Karpas-422 (cell line): ENCODE measurements at regions not wholly inside any gene's neighbourhood (a gene's known extent, or its start where the extent isn't known, plus 50 kb on each side); places are given as distances from the start of the nearest gene placed in this dataset.

Experiments
- DNase-seq: peaks from one replicate; pipeline ENCODE4 v3.0.0-alpha.2; 2015
- H2AFZ ChIP-seq: fragments of 200-600 bp; sonication (generic); 2 replicates; pipeline ENCODE4 v1.6.1; 2014; ENCODE audit warnings: antibody characterized with exemption, low read length, mixed read lengths
- H3K27ac ChIP-seq: fragments of 200-600 bp; sonication (generic); 2 replicates; pipeline ENCODE4 v1.5.1; 2014; ENCODE audit warnings: mild to moderate bottlenecking, low read length, moderate library complexity
- H3K27me3 ChIP-seq: fragments of 200-600 bp; sonication (generic); 2 replicates; pipeline ENCODE4 v1.6.1; 2014; ENCODE audit warnings: low read length, mixed read lengths
- H3K36me3 ChIP-seq: fragments of 200-600 bp; sonication (generic); 2 replicates; pipeline ENCODE4 v1.6.1; 2014; ENCODE audit warnings: low read length, mixed read lengths; ENCODE audit not compliant: insufficient read depth
- H3K4me1 ChIP-seq: fragments of 200-600 bp; sonication (generic); 2 replicates; pipeline ENCODE4 v1.6.1; 2014; ENCODE audit warnings: mild to moderate bottlenecking, low read length, mixed read lengths
- H3K4me2 ChIP-seq: fragments of 200-600 bp; sonication (generic); 2 replicates; pipeline ENCODE4 v1.6.1; 2014; ENCODE audit warnings: low read length, low read depth, mild to moderate bottlenecking; ENCODE audit not compliant: poor library complexity, severe bottlenecking
- H3K4me3 ChIP-seq: fragments of 200-600 bp; sonication (generic); 2 replicates; pipeline ENCODE4 v1.5.1; 2014; ENCODE audit warnings: mild to moderate bottlenecking, antibody characterized with exemption, low read length, mixed read lengths
- H3K79me2 ChIP-seq: fragments of 200-600 bp; sonication (generic); 2 replicates; pipeline ENCODE4 v1.6.1; 2014; ENCODE audit warnings: mild to moderate bottlenecking, low read length, mixed read lengths
- H3K9ac ChIP-seq: fragments of 200-600 bp; sonication (generic); 2 replicates; pipeline ENCODE4 v1.6.0; 2014; ENCODE audit warnings: low read length
- H3K9me2 ChIP-seq: fragments of 200-600 bp; sonication (generic), shearing (Covaris generic); replicated peaks from 2 replicates; pipeline ENCODE4 v1.6.0; 2014; ENCODE audit warnings: mild to moderate bottlenecking, low read length, moderate library complexity; ENCODE audit not compliant: insufficient read depth
- H3K9me3 ChIP-seq: fragments of 300-700, 200-600 bp; sonication (generic); 2 replicates; pipeline ENCODE4 v1.6.1; 2014; ENCODE audit warnings: low read length, mixed read lengths
- H4K20me1 ChIP-seq: fragments of 200-600 bp; sonication (generic); 2 replicates; pipeline ENCODE4 v1.6.1; 2014; ENCODE audit warnings: mild to moderate bottlenecking, antibody characterized with exemption, low read length, low read depth; ENCODE audit not compliant: insufficient read depth

DNA sequence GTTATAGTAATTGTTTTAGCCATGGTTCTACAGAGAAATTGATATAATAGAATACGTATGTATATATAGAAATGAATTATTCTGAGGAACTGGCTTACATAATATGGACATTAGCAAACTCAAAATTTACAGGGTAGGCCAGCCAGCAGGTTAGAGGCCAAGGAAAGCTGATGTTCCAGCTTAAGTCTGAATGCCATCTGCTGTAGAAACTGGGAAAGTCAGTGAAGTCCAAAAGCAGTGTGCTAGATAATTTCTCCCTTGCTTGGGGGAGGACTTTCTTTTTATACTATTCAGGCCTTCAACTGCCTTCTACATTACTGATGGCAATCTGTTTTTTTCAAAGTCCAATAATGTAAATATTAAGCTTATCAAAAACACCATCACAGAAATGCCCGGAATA, 1174.7 kb downstream of the ZPLD1 start:
- H3K4me1 ChIP-seq = no peaks in the 10 kb centered on the region
- H3K27ac ChIP-seq = no peak overlapping the region
- H3K36me3 ChIP-seq = no peaks in the 10 kb centered on the region
- H3K27me3 ChIP-seq = no peaks in the 10 kb centered on the region
- no peak overlapping the region for H2AFZ ChIP-seq
- H3K4me2 ChIP-seq = no peak overlapping the region
- no peaks in the 10 kb centered on the region for H3K79me2 ChIP-seq
- no peaks in the 10 kb centered on the region for H3K9me2 ChIP-seq
- no peak for DNase-seq
- H3K9me3 ChIP-seq = peaks cover 6% of the 10 kb centered on the region
- H4K20me1 ChIP-seq = no peaks in the 10 kb centered on the region
- H3K4me3 ChIP-seq = no peak overlapping the region
- no peak overlapping the region for H3K9ac ChIP-seq

DNA sequence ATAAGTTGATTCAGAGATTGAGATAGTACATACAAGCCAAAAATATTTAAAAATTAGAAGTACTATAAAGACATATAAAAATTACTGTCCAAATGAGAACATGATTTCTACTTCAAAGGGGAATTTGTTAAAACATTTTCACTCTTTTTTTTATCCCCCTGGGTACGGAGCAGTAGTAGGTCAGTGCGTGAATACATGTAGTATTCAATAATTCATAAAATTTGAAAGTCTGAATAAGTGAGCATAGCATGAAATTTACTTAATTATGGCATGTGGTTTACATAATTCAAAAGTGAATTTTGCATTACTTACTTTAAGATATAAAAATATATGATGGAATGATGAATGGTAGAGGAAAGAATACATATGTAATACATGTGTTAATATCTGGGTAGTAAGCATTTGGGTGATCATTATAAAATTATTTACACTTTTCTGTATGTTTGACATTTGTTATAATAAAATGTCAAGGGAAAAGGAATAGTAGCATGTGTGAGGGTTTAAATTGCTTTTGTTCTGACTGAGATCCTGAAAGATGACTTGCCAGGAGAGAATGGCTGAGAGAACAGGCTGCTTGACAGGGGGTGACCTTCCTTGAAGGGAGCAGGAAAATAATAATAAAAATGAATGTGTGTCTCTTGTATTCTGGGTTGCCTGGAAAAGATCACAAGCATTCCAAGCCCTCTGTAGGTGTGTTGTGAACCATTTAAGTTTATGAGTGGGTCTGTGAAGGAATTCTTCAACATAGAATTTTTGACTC, 1178.8 kb downstream of the ZPLD1 start:
- DNase-seq = no peak
- Histone ChIP-seq H3K9me2 (no peaks in the 10 kb centered on the region), H3K9me3 (peaks cover 11% of the 10 kb centered on the region)

DNA sequence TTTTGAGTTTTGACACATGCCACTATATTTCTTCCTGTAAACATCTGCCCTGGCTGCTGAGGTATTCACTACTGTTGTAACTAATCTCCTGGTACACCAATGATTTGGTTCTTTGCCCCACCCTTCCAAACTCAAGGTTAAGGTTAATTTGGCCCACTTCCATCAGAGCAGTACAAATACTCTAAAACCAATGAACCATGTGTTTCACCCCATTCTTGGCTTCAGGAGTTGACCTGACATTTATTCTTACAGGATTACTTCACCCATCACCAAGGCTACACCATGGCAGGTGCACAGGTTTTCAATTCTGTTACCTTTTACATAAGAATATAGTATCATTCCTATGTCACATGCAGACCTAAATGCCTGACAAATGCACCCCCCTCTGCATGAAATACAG, 1179.9 kb downstream of the ZPLD1 start:
- no peak for DNase-seq
- no peaks in the 10 kb centered on the region for H3K27me3 ChIP-seq
- H3K9me3 ChIP-seq = peaks cover 18% of the 10 kb centered on the region
- no peaks in the 10 kb centered on the region for H3K79me2 ChIP-seq
- no peak overlapping the region for H3K27ac ChIP-seq
- no peak overlapping the region for H3K4me2 ChIP-seq
- H3K4me1 ChIP-seq = no peaks in the 10 kb centered on the region
- no peaks in the 10 kb centered on the region for H4K20me1 ChIP-seq
- H2AFZ ChIP-seq = no peak overlapping the region
- no peaks in the 10 kb centered on the region for H3K36me3 ChIP-seq
- no peaks in the 10 kb centered on the region for H3K9me2 ChIP-seq
- H3K4me3 ChIP-seq = no peak overlapping the region
- H3K9ac ChIP-seq = no peak overlapping the region

More for the DNA sequence above, 1178.8 kb downstream of the ZPLD1 start:
- no peak overlapping the region for H3K4me3 ChIP-seq
- H3K4me2 ChIP-seq = no peak overlapping the region
- H3K4me1 ChIP-seq = no peaks in the 10 kb centered on the region
- no peaks in the 10 kb centered on the region for H4K20me1 ChIP-seq
- no peak overlapping the region for H2AFZ ChIP-seq
- no peaks in the 10 kb centered on the region for H3K36me3 ChIP-seq
- H3K9ac ChIP-seq = no peak overlapping the region
- H3K27ac ChIP-seq = no peak overlapping the region
- no peaks in the 10 kb centered on the region for H3K79me2 ChIP-seq
- H3K27me3 ChIP-seq = no peaks in the 10 kb centered on the region

DNA sequence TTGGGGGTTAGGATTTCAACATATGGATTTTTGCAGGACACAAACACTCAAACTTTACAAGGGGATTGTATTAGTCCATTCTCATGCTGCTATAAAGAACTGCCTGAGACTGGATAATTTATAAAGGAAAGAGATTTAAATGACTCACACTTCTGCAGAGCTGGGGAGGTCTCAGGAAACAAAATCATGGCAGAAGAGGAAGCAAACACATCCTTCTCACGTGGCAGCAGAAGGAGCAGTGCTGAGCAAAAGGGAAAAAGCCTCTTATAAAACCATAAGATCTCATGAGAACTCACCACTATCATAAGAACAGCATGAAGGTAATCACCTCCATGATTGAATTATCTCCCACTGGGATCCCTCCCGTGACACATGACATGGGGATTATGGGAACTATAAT, 1183.1 kb downstream of the ZPLD1 start:
- no peaks in the 10 kb centered on the region for H3K4me1 ChIP-seq
- no peaks in the 10 kb centered on the region for H3K27me3 ChIP-seq
- H3K9me3 ChIP-seq = peaks cover 18% of the 10 kb centered on the region
- no peak overlapping the region for H3K4me2 ChIP-seq
- H3K9me2 ChIP-seq = no peaks in the 10 kb centered on the region
- no peaks in the 10 kb centered on the region for H4K20me1 ChIP-seq
- H3K27ac ChIP-seq = no peak overlapping the region
- H3K4me3 ChIP-seq = no peak overlapping the region
- H3K79me2 ChIP-seq = no peaks in the 10 kb centered on the region
- H2AFZ ChIP-seq = no peak overlapping the region
- no peak overlapping the region for H3K9ac ChIP-seq
- no peaks in the 10 kb centered on the region for H3K36me3 ChIP-seq
- DNase-seq = no peak

DNA sequence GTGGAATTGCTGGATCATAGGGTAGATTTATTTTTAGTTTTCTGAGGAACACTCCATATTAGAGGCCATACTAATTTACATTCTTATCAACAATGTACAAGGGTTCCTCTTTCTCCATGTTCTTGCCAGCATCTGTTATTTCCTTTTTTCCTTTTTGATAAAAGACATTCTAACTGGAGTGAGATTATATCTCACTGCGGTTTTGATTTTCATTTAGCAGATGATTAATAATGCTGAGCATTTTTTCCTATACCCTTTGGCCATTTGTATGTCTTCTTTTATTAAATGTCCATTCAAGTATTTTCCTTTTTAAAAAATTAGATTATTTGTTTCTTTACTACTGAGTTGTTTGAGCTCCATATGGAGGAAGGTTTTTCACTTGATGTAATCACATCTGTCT, 1189.5 kb downstream of the ZPLD1 start:
- no peak overlapping the region for H3K9ac ChIP-seq
- no peak overlapping the region for H3K4me3 ChIP-seq
- DNase-seq = no peak
- H3K9me3 ChIP-seq = peaks cover 20% of the 10 kb centered on the region
- H3K9me2 ChIP-seq = no peaks in the 10 kb centered on the region
- no peaks in the 10 kb centered on the region for H3K27me3 ChIP-seq
- H3K4me2 ChIP-seq = no peak overlapping the region
- H3K4me1 ChIP-seq = no peaks in the 10 kb centered on the region
- H3K36me3 ChIP-seq = no peaks in the 10 kb centered on the region
- H3K79me2 ChIP-seq = no peaks in the 10 kb centered on the region
- H2AFZ ChIP-seq = no peak overlapping the region
- H3K27ac ChIP-seq = no peak overlapping the region
- no peaks in the 10 kb centered on the region for H4K20me1 ChIP-seq

DNA sequence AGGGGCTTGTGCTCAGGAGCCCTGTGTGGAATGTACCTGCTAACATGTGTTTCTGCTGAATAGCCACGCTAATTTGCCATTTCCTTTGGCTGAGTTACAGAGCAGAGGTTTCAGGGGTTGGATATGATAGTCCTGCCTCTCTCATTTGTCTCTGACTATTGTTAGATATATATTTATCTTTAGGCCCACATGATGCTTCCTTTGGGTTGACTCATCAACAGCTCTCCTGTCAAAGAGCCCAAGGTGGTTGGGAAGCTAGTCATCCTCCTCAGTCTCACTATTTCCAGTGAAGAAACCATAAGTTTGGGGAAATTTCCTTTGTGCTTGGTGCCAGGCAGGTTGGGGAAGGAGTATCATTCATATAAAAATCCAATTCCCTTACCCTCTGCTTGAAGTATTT, 1194.6 kb downstream of the ZPLD1 start:
- no peaks in the 10 kb centered on the region for H3K4me1 ChIP-seq
- H3K27ac ChIP-seq = no peak overlapping the region
- H3K79me2 ChIP-seq = no peaks in the 10 kb centered on the region
- no peaks in the 10 kb centered on the region for H4K20me1 ChIP-seq
- no peak overlapping the region for H3K4me2 ChIP-seq
- H3K4me3 ChIP-seq = no peak overlapping the region
- H3K9ac ChIP-seq = no peak overlapping the region
- no peaks in the 10 kb centered on the region for H3K9me2 ChIP-seq
- H3K9me3 ChIP-seq = peaks cover 42% of the 10 kb centered on the region
- DNase-seq = no peak
- H2AFZ ChIP-seq = no peak overlapping the region
- H3K36me3 ChIP-seq = no peaks in the 10 kb centered on the region
- H3K27me3 ChIP-seq = no peaks in the 10 kb centered on the region

DNA sequence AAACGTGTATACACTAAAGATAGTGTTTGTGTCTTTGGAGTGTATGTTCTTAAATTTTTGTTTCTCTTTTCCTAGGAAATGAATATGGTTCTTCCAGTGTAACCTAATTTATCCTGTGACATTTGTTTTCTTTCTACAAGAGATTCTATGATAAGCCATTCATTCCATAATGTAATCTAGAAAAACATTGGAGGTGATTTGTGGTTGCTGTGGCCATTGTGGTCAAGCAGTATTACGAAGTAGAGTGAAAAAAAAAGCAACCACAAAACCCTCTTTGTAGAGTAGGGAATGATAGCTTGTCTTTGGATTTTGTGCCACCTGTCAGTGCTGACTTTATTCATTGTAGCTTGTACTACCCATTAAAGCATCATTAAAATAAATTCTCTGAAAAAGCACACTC, 1209.6 kb downstream of the ZPLD1 start:
- no peaks in the 10 kb centered on the region for H3K4me1 ChIP-seq
- H3K9me3 ChIP-seq = peaks cover 5% of the 10 kb centered on the region
- no peak overlapping the region for H3K4me2 ChIP-seq
- no peak overlapping the region for H2AFZ ChIP-seq
- H3K27ac ChIP-seq = no peak overlapping the region
- no peaks in the 10 kb centered on the region for H3K9me2 ChIP-seq
- no peak overlapping the region for H3K9ac ChIP-seq
- no peaks in the 10 kb centered on the region for H3K27me3 ChIP-seq
- no peaks in the 10 kb centered on the region for H3K79me2 ChIP-seq
- H4K20me1 ChIP-seq = no peaks in the 10 kb centered on the region
- no peak overlapping the region for H3K4me3 ChIP-seq
- DNase-seq = no peak
- H3K36me3 ChIP-seq = no peaks in the 10 kb centered on the region

DNA sequence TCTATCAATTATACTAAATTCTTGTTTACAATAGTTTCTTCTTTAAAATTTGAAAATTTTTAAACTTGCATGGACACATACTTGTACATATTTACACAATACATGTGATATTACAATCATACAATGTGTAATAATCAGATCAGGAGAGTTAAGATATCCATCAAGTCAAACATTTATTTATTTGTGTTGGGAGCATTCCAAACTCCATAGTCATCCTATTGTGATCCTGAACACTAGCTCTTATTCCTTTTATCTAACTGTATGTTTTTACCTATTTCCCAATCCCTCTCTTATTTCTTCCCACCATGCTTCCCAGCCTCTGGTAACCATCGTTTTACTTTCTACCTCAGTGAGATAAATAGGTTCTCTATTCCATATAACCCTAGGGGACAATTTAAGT, 1219.2 kb downstream of the ZPLD1 start:
- Histone ChIP-seq H3K4me1 (no peaks in the 10 kb centered on the region), H3K4me2 (no peak overlapping the region), H2AFZ (no peak overlapping the region), H3K9me3 (no peaks in the 10 kb centered on the region), H3K27me3 (no peaks in the 10 kb centered on the region), H3K27ac (no peak overlapping the region), H3K79me2 (no peaks in the 10 kb centered on the region), H3K9ac (no peak overlapping the region), H3K36me3 (no peaks in the 10 kb centered on the region), H3K4me3 (no peak overlapping the region), H3K9me2 (0 out of 2 replicates have a peak, but pooled peaks cover 4% of the 10 kb centered on the region), H4K20me1 (no peaks in the 10 kb centered on the region)
- DNase-seq = no peak
